COLO668 (cell line): ENCODE measurements at regions not wholly inside any gene's neighbourhood (a gene's known extent, or its start where the extent isn't known, plus 50 kb on each side); places are given as distances from the start of the nearest gene placed in this dataset.

Experiments used
- DNase-seq: peaks from one replicate; lab custom pipeline; 2025; ENCODE audit not compliant: unreplicated experiment; lab: John Stamatoyannopoulos, UW

DNA sequence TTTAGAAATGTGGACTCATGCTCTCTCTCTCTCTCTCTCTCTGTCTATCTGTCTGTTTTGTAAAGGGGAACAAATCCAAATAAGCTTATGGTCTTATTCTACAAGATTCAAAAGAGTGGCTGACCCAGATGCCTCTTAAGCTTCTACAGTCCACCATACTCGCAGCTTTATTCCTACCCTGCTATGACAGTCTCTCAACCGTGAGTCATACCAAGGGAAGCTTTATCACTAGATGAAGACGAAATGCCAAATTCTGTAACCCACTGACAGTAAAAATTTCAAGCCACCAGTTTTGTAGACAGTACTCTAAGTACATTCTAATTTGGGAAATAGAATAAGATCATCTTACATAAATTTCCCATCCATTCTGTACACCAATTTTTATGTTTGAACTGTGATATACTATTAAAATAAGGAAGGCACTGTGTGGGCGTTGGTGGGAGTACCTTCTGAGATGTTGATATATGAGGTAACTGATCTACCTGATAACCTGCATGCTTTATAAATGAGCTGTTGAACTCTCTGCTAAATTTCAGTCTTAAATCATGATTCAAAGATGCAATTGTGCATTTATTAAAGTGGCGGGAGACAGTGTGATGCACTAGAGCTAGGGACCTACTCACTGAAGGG, 153.2 kb downstream of the KLF6 start:
- no peak for DNase-seq

DNA sequence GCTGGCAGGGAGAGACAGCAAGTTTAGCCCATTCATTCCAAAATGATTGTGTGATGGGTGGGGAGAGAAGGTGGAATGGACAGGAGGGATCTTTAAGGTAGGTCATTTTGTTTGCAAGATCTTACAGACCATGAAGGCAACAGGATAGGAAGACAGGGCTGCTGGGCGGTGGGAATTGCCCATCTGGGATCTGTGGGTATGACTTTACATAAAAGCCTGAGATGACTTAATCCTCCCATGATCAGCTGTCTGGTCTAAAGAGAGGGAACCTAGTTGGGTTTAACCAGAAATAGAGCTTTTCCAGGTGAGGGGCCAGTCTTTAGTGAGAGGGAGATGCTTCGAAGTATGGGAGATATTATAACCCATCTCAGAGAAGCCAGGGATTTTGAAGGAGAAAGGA, 153.7 kb downstream of the KLF6 start:
- DNase-seq, result no peak

DNA sequence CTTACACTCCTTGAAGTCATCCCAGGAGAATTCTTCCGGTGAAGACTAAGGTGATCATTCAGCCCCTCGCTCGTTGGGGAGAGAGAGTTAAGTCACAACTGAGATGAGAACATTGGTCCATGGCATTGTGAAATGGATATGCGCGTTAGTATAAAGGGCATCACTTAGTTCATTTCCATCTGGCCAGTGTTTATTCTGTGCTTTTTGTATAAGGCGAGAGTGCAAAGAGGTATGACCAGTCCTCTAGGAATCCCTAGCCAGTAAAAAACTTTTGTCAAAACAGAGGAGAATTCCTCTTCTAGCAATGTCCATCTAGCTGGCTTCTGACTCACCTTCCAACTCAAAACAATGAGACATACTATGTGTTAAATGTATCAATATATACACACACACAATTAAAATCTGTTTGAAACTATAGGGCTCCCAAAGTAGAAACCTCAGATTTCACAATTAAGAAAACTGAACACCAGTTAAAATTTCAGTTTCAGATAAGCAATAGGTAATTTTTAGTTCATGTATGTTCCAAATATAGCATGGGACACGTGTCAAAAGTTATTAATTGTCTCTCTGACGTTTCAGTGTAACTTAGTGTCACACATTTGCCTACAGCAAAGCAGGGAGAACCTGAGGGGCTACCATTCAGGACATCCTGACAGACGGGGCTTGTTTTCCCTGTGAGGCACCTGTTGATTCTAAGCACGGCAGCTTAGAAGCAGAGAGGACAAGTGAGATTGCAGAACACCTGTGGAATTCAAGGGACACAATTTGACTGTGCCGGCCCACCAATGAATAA, 158.9 kb downstream of the KLF6 start:
- no peak for DNase-seq

DNA sequence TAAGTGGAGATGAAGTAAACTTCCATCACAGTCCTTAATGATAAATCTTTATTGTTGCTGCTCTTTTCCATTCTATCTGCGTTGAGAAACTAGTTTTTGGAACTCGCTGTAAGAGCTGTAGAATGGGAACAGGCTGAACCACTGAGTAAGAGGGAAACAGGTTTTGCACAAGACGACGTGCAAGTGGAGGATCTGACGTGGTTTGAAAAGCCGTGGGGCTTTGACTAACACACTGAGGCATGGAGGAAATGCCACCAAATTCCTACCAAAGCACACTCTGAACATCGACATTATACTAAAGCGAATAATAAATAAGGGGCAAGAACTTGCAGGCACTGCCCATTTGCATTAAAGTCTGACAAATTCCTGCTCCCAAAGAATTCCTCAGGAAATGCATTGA, 160.6 kb downstream of the KLF6 start:
- no peak for DNase-seq

DNA sequence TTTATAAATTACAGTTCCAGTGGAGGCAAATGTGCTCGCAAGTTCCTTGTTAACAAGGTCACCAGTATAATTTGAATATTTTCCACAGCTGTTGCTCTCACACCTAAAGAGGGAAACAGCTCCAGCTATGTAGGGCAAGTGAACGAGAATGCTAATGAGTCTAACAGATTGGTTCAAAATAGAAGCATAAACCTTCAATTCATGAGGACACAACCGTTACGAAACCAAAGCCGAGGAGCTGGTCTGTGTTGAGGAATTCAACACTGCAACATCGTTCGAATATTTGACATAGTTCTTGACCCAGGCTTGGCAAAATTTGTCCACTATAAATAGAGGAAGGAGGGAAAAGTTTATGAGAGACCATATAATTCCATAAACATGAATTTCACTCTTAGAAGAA, 161.3 kb downstream of the KLF6 start:
- no peak for DNase-seq

DNA sequence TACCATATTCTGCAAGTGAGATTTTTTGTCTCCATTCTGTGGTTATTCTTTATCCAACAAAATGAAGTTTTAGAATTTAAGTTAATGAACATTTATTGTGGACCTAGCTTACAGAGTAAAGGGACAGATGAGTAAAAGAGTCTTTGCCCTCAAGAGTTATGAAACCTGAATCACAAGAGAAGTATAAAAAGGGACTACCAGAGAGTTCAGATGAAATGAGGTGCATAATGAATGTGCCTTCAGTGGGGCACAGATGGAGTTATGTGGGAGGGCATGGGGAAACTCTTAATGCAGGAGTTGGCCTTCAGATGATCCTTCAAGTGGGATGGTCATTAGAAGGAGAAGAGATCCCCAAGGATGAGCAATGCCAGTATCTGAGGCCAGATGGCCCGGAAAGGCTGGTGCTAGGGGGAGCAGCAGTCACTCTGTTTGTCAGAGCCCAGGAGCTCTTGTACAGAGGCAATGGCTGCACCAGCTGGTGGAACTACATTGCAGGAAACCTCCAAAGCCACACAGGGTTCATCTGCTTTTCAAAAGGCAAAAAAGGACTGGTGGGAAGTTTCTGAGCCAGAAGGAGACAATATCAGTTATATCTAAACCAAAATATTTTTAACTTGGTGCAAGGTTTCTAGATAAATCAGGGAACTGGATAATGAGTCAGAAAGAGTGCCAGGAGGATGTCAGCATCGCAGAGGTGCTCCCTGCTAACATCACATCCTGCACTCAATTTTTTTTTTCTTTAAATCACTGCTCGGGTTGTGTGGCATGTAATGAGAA, 162.0 kb downstream of the KLF6 start:
- no peak for DNase-seq

DNA sequence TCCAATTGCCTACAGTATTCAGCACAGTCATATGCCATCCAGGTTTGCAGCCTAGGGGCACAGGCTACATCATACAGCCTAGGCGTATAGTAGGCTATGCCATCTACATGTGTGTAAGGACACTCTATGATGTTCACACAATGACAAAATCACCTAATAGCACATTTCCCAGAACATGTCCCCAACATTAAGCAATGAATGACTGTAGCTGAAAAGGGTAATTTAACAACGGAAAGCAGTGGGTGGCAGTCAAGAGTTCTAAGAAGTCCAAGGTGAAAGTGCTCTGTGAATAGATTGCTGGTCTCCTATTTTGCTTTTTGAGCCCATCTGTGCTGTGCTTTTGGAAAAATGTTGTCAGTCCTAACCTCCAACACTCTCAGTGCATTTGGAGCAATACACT, 162.6 kb downstream of the KLF6 start:
- DNase-seq, result no peak

DNA sequence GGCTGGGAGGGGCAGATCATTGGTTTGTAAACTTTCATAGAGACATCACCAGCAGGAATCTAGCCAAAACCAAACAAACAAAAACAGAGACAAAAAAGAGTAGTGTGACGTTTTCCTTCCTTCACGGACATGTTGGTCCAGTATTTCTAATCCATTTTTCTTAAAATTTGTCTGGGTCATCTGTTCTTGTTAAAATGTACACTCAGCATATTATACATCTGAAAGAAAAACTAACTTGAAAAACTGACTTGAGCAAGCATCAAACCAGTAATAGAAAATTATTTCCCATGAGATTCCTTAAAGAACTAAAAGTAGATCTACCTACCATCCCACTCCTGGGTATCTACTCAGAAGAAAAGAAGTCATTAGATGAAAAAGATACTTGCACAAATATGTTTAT, 164.2 kb downstream of the KLF6 start:
- no peak for DNase-seq

DNA sequence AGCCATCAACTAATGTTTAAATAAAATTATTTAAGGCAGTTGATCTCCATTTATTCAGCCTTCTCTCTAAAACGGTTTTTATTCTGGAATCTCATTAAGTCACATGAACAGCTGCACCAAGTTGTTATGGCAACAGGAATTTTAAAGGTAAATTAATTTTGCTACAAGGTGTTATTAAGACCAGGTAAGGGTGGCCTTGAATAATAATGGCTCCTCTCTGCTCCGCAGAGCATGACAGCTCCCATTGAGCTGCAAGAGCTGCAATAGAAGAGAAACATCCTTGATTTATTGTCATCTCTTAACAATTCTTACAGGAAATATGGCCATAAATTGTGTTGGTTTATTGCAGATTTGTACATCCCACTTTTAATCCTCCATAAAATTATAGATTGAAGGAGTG, 165.8 kb downstream of the KLF6 start:
- DNase-seq, result no peak

DNA sequence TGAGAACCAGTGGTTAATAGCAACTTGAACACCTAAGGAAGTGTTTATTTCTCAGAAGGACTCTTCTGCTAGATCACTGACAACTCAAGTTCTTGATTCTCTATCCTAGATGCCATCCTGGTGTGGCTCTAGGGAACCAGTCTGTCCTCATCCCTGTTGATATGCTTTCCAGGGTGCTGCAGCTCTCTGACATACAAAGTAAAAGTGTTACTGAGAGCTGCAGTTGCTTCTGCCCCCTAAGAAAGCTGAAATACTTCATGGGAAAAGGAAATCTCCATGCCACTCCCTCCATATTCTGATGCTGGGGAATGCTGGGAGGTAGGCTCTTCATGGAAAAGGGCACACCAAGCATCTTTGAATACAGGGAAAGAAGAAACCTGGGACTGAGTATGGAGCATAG, 168.1 kb downstream of the KLF6 start:
- DNase-seq, result no peak

DNA sequence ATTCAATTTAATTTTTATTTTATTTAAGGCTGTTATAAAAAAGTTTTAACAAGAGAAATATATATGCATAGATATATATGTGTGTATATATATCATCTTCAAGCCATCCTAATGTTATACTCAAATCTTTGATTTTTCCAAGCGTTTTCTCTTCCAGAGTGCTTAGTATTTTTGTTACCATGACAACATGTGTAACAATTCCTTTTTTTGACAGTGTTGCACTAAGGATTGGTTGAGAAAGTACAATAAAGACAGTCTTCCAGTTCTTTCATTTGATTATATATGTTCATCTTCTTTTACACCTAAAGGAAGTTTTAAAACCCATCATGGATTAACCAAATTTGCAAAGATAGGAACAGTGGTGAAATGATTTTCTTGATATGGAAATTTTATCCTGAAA, 171.7 kb downstream of the KLF6 start:
- no peak for DNase-seq

DNA sequence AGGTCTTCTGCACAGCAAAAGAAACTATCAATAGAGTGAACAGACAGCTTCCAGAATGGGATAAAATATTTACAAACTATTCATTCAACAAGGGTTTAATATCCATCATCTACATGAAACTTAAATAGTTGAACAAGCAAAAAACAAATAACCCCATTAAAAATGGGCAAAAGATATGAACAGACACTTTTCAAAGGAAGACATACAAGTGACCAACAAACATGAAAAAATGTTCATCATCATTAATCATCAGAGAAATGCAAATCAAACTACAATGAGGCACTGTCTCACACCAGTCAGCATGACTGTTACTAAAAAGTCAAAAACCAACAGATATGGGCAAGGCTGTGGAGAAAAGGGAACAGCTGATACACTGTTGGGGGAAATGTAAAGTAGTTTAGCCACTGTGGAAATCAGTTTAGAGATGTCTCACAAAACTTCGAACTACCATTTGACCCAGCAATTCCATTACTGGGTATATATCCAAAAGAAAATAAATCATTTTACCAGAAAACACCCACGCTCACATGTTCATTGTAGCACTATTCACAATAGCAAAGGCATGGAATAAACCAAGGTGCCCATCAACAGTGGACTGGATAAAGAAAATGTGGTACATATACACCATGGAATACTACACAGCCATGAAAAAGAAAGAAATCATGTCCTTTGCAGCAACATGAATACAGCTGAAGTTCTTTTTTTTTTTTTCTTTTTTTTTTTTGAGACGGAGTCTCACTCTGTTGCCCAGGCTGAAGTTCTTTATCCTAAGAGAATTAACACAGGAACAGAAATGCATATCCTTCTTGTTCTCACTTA, 172.6 kb downstream of the KLF6 start:
- DNase-seq, result no peak

DNA sequence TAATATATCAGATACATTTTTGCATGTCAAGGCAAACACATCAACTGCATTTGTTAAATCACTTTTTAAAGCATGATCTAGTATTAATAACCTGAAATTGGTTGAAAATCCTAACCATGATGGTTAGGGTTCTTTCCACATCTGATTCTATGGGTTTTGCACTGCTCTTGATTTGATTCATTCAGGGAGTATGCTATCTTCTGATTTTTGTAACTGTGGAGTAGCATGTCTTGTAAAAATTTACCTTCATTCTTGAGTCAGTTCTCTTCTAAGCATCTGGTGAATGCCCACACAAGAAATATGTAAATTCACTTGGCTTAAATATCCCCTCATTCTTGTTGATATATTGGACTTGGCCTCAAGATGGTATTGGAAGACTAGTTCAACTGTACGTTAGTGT, 178.7 kb downstream of the KLF6 start:
- no peak for DNase-seq

DNA sequence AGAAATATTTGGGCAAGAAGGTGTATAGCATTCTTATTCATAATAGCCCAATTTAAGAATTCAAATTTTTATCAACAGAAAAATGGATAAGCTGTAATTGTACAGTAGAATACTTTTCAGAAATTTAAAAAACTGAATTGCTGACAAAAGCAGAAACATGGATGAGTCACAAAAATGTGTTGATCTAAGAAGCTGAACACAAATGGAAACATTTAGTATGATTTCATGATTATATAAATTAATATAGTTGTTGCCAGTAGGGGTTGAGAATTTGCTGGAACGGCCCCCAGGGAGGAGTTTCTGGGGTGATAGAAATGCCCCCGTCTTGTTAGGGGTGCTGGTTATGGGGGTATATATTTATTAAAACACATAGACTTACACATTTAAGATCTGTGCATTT, 179.1 kb downstream of the KLF6 start:
- DNase-seq, result no peak

DNA sequence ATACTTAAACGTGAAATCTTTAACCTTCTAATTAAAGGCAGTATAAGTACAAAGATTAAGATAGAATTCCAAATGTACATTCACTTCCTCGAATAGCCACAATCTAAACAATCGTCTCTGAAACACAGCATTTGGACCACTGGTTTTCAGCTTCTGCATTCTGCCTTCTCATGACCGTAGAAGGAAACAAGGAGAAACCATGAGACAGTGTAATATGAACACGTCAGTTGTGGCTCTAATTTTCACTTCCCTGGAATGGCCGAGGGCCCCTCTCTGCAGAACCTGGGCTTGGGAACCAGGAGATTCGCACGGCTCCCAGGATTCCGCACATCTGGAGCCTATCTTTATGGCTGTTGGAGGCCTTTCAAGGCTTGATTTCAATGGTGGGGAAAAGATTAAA, 189.3 kb downstream of the KLF6 start:
- no peak for DNase-seq

DNA sequence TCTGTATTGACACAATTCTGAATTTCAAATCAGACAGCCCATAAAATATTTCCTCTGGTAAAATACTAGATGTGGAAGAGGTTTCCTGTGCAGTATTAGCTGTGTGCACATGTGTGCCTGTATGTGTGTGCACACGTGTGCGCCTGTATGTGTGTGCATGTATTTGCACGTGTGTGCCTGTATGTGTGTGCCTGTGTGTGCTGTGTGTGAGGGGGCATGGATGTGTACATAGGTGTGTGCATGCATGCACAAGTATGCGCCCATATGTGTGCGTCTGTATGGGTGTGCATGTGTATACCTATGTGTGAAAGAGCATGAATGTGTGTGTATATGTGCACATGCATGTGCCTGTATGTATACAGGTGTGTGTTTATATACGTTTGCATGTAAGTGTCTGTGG, 191.4 kb downstream of the KLF6 start:
- no peak for DNase-seq

DNA sequence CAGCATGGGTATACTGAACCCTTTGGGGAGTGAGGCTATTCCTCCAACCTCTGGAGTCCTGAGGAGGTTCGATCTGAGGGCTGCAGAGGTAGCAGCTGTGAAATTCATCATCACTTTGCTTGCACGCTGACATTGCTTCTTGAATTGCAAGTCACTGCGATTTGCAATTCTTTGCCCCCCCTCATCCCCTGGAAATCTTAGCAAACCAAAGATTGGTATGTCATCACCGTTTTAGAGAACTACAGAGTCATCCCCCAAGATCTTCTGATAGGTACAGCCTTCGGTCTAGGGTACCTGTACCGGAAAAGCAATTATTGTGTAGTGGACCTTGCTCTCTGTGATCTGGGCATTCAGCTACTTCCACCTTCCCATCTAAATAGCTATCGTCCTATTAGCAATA, 192.6 kb downstream of the KLF6 start:
- no peak for DNase-seq

DNA sequence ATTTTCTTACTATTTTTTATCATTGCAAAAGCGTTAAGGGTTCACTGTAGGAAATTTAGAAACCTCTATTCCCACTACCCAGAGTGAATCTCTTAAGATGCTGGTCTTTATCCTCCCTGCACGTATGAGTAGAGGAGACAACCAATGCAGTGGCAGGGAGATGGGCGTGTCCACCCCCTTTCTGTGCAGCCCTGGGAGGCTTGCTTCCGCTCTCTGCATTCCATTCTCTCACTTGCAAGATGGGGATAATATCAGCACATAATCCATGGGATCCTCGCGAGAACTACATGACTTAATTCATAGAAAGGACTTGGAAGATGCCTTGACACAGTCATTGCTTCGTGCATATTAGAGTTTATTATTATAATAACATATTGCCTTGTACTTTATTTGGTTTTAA, 196.2 kb downstream of the KLF6 start:
- DNase-seq, result no peak

DNA sequence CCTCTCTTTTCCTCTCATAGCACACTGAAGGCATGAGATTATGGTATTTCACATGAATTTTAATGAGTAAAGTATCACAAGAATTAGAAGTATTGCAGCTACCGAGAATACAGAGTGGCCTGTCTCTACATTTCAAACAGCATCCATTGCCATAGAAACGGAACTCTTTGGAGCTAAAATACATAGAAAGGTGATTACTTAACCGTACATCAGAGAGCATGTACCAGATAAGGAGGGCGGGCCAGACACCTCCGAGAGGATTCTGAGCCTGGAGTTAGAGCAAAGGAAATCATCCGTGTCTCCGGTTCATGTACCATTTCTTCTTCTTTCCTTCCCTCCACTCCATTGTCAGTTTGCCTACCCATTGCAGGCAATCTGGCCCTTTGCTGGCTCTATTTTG, 196.7 kb downstream of the KLF6 start:
- DNase-seq, result no peak

DNA sequence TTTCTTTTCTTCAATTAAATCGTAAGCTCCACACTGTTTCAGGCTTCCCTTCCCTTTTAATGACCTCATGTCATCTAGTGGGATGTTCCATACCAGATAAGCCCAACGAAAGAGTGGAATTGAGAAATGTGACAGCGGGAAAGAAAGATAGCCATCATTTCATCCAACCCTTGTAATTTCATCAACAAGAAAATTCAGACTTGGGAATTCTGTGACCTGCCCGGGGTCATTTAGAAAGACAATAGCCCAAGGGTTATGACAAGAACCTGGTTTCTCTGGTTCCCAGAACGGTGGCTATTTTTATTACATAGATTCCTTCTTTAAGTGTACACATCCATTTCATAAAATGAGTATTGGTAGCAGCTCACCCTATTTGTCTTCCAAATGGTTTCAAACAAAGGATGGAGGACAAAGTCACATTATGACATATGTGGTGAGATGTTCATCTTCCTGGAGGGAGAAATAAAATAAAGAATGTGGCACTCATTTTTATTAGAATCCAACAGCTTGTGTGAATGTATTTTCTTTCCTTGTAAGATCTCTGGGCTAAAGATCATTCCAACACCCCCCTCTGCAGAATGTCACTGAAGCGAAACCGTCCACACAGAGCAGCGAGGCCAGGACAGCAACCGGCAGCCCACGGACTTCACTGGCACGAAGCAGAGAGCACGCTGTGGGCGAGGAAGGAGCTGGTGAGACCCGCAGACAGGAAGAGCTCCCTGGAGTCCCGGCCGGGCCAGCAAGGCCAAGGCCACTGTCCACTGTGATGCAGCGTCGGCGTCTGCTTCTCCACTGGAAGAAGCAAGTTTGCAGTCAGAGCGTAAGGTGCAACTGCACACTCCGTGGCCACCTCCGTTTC, 199.9 kb downstream of the KLF6 start:
- no peak for DNase-seq
